ENCODE measurements at regions not wholly inside any gene's neighbourhood (a gene's known extent, or its start where the extent isn't known, plus 50 kb on each side); places are given as distances from the start of the nearest gene placed in this dataset.
"Not testable (repeated sequence)": the region's sequence is repeated elsewhere in the genome, so short reads cannot be mapped to it uniquely, and the experiment has no call there.

- DNase-seq, result no peak
These were observed 66.6 kb downstream of the TNFAIP3 start for GRCh38 chr6:137933696-137934095.

DNA sequence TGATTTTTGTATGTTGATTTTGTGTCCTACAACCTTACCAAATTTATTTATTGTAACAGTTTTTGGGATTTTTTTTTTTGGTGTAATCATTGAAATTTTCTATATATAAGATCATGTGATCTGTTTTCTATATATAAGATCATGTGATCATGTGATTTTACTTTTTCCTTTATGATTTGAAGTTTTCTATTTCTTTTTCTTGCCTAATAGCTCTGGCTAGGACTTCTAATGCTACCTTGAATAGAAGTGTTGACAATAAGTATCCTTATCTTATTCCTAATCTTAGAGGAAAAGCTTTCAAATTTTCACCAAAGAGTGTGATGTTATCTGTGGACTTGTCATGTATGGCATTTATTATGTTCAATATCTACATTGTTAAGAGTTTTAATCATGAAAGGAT lies 69.7 kb downstream of the TNFAIP3 start:
- no peak for DNase-seq

- no peak for DNase-seq
These were observed 70.8 kb downstream of the TNFAIP3 start for GRCh38 chr6:137937834-137938233.

DNA sequence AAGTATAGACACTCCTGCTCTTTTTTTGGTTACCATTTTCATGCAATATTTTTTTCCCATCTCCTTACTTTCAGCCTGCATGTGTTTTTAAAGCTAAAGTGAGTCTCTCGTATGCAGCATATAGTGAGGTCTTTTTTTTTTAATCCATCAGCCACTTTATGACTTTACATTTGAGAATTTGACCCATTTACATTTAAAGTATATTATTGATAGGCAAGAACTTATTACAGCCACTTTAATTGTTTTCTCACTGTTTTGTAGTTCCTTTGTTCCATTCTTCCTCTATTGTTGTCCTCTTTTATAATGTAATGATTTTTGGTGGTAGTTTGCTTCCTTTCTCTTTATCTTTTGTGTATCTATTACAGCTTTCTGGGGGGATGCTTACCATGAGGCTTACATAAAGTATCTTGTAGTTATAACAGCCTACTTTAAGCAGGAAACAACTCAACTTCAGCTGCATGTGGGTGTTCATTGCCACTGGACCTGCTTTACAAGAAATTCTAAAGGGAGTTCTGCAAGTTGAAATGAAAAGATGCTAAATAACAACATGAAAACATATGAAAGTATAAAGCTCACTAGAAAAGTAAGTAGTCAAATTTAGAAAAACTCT lies 71.8 kb downstream of the TNFAIP3 start:
- DNase-seq, result no peak

DNA sequence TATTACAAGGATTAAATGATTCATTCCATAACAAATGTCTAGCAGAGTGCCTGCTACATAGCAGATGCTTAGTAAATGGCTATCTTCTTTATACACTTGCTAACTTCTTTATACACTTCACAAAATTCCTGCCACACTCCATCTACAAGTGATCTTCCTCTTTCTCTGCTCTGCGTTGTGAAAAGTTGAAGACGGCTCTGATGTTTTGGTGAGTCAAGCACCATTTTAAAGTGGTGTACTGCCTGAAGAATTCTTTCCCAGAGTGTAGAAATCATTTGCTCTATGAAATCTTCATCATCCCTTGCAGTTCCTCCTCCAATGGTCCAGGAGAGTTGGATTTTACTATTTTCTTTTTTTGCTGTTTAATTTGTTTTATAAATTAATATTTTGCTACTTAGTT lies 74.9 kb downstream of the TNFAIP3 start:
- no peak for DNase-seq

DNA sequence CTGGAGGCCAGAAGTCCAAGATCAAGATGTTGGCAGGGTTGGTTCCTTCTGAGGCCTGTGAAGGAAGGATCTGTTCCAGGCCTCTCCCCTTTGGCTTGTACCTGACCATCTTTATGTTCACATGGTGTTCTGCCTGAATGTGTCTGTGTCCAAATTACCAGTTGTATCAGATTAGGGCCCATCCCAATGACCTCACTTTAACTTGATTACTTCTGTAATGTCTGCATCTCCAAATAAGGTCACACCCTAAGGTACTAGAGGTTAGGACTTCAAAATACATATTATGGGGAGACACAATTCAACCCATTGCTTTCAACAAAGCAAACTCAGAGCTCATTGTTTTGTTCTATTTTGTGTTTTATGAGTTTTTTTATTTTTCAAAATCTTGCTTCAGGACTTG lies 75.7 kb downstream of the TNFAIP3 start:
- no peak for DNase-seq

GRCh38 chr6:137944381-137944780 lies 77.3 kb downstream of the TNFAIP3 start:
- DNase-seq, result not testable (repeated sequence)

- DNase-seq, result no peak
These were observed 77.9 kb downstream of the TNFAIP3 start for GRCh38 chr6:137944793-137945498.

DNA sequence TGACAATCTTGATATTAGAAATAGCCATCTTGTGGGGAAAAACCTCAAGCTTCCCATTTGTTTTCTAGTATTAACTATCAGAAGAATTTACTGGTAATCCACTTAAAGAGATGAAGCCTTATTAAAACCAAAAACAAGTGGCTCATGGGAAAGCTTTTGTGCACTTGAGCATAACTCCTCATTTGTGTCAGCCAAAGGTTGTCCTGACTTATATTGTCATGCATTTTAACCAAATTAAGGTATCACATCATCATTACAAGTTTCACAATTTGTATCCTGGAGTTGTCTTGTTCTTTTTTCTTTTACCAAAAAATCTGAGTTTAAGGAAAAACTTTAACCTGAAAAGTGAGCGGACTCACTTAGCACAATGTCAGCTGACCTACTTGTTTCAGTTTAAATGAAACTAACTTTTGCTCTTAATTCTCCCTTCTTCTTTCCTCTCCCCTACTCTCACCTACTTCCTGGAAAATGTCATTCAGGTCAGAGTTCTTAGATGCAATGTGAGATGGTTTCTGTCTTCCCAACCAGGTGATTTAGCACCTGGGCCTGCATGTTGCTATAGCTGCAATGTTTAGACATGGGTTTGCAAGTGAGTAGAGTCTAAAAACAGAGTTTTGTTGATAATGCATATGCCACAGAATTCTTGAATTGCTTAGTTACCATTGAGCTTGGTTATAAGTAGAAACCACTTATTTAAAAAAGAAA lies 82.8 kb downstream of the TNFAIP3 start:
- no peak for DNase-seq

DNA sequence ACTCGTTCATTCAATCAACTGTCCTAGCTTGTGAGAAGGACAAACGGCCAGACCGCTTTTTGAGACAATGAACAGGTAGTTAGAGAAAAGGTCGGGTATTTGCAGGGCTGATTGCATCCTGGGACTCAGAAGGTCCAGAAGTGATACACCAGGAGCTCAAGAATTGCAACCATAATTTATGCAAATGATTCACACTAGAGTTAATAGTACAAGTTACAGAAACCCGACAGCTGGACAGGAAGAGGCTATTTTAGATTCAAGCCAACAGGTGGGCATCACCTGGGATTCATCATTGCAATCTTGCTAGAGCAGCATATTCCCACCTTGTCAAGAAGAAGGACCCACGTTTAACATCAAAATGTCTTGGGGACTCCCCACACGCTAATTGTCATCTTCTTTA lies 83.5 kb downstream of the TNFAIP3 start:
- DNase-seq, result no peak

DNA sequence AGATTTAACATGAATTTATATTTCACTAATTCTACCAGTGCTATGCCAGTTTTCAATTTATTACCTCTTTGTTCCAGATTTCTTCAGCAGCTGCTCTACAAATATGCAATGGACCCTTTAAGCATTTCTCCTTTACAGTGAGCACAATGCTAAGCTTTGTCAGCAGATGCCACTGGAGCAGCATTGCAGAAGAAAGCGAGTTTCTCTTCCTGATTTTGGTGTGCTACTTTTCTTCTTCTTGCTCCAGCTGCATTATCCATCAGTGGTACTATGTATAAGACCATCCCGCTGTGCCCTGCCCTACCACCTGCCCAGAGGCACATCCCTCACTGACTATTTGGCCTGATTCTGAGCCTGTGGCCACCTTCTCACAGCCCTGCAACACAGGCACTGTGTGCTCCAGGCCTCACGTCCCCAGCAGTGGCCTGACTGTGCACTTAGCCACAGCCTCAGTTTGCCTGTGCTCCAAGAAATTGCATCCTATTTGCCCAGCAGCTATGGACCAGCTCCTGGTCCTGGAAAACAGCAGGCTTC lies 84.1 kb downstream of the TNFAIP3 start:
- DNase-seq, result no peak

DNA sequence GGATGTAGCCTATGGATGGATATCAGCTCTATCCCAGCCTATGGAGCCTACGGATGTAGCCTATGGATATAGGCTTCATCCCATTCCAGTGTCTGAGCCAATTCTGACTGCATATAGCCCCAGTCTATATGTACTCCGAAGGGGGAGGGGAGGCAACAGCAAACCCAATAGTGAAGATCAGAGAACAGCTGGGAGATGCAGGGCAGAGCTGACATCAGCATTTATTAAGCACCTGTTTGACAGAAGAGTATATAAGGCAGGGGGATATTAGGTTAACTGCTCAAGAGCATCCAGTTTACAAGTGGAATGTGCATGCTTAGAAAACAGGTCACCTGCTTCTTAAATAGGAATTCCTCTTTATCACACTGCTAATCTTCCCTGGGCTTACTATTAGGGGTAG lies 85.2 kb downstream of the TNFAIP3 start:
- DNase-seq, result no peak

DNA sequence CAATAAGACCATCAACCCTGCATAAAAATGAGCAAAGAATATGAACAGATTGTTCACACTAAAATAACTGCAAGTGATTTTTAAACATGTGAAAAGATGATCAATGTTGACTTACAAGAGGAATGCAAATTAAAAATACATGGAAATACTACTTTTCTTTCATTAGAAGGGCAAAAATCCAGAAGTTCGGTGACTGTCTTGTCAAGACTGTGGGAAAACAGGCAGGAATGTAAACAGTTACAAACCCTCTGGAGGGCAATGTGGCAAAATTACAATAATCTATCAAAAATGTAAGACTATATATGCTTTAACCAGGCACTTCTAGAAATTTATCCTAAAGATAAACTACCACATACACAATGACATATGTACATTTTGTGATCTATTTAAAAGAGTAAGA lies 86.7 kb downstream of the TNFAIP3 start:
- no peak for DNase-seq

DNA sequence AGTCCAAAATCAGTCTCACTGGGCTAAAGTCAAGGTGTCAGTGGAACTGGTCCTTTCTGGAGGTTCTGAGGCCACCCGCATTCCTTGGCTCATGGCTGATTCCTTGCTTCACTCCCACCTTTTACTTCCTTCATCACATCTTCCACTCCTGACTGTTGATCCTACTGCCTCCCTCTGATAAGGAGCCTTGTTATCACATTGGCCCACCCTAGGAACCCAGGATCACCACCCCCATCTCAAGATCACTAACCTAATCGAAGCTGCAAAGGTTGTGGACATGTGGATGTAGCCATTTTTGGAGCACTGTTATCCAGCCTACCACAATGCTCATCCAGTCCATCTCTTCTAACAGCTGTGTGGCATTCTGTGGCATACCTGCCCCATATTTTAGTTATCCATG lies 87.2 kb downstream of the TNFAIP3 start:
- no peak for DNase-seq

- DNase-seq, result no peak
These were observed 89.0 kb downstream of the TNFAIP3 start for GRCh38 chr6:137956098-137956488.

- no peak for DNase-seq
These were observed 90.4 kb downstream of the TNFAIP3 start for GRCh38 chr6:137957471-137957870.

GRCh38 chr6:137958811-137959565 lies 91.9 kb downstream of the TNFAIP3 start:
- no peak for DNase-seq

- DNase-seq, result no peak
These were observed 95.7 kb downstream of the TNFAIP3 start for GRCh38 chr6:137962725-137963124.

DNA sequence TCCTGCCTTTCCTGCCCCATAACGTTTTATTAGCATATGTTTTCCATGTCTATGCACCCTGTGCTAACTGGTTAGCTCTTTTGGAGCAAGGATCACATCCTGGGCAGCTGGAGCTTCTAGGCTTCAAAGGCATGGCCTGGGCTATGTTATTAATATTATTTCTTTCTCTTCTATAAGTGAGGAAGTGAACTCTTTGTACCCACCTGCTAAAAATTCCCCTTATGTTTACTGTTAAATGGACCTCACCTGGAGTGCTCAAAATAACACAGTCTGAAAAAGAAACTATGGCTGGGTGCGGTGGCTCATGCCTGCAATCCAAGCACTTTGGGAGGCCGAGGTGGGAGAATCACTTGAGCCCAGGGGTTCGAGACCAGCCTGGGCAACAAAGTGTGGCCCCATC lies 97.8 kb downstream of the TNFAIP3 start:
- DNase-seq, result no peak

DNA sequence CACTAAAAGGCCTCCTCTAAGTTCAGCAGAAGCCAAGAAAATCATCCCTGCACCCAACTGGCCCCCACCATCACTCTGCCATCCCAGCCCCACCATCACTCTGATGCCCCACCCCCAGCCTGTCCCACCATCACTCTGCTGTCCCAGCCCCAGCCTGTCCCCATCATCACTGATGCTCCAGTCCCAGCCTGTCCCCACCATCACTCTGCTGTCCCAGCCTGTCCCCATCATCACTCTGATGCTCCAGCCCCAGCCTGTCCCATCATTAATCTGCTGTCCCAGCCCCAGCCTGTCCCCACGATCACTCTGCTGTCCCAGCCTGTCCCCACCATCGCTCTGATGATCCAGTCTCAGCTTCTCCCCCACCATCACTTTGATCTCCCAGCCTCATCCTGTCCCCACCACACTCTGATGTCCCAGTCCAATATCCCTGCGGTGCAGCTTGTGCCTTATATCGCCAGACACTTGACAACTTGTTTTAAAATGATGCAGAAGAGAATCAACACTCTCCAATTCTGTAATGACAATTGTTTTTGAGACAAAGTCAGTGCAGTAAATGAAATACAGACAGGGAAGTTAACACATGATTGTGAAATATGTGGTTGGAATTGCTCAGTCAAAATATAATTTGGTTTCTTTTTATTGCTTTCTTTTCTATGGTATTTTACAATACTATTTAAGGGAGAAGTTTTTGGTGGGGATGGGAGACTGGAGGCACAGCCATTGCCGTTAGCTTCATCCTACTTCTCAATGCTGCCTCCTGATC lies 100.8 kb downstream of the TNFAIP3 start:
- no peak for DNase-seq

DNA sequence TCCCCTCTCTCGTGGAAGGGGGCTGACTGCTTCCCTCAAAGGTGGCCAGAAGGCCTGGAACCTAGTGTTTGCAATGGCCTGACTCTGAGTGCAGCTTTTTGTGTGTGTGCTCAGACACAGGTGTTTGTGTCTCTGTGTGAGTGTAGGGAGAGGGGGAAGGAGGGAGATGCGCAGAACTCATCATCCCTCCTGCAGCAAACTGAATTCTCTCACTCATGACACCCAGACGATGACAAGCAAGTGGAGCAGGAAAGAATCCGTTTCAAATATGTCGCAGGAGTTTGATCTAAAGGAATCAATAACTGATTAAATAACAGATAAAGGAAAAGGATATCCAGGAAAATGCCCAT lies 101.4 kb downstream of the TNFAIP3 start:
- no peak for DNase-seq

DNA sequence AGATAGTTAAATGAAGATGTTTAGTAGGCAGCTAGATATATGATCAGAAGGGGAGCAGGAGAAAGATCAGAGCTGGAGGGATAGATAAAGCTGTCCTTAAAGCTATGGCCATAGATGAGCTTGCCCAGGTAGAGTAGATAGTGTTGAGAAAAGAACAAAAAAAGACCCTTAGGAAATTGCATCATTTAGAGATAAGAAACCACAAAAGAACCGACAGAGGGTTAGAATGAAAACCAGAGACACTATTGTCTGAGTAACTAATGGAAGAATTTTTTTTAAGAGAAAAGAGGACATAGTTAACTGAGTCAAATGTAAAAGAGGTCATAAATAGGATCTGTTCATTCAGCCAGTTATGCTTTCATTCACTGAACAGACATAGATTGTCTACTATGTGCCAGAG lies 101.8 kb downstream of the TNFAIP3 start:
- DNase-seq, result no peak

- DNase-seq, result no peak
These were observed 102.8 kb downstream of the TNFAIP3 start for GRCh38 chr6:137969874-137970273.

All from DMS 273 treated with DMSO at 0.1 percent for 48 hours (cell line).